ENCODE measurements at regions not wholly inside any gene's neighbourhood (a gene's known extent, or its start where the extent isn't known, plus 50 kb on each side); places are given as distances from the start of the nearest gene placed in this dataset.

GRCh38 chr10:5583525-5584175, 58.9 kb downstream of the CALML3 start:
- no peak overlapping the region for H3K4me3 Mint-ChIP-seq
- H3K4me1 ChIP-seq (ENCODE audit: control insufficient read depth, insufficient read depth, low read length): peaks cover 10% of the 10 kb centered on the region
- no peaks in the 10 kb centered on the region for H3K27me3 ChIP-seq (ENCODE audit: control insufficient read depth, insufficient read depth, low read length)
- H3K4me3 ChIP-seq (ENCODE audit: low read length): no peak overlapping the region
- H3K9me3 ChIP-seq (ENCODE audit: control insufficient read depth, insufficient read depth, low read length): no peaks in the 10 kb centered on the region
- no peaks in the 10 kb centered on the region for H3K36me3 ChIP-seq (ENCODE audit: control insufficient read depth, insufficient read depth, low read length)
- 63% methylated on average over 17 of the region's 18 CpGs for WGBS (ENCODE audit: insufficient coverage)
- ATAC-seq (no peak), DNase-seq (no peak)
- no peaks in the 10 kb centered on the region for H3K9me3 Mint-ChIP-seq
- H3K36me3 Mint-ChIP-seq: no peaks in the 10 kb centered on the region
- H3K27ac ChIP-seq (ENCODE audit: low read length): no peak overlapping the region
- no peak overlapping the region for H3K27ac Mint-ChIP-seq
- peaks cover 8 to 16% of the 10 kb centered on the region in 2 donors for H3K27me3 Mint-ChIP-seq (ENCODE audit: low read depth in 2 of 2)
- TF ChIP-seq CTCF (IDR thresholded peaks at IDR 0.05): no peak
- H3K4me1 Mint-ChIP-seq: no peaks in the 10 kb centered on the region
- intact Hi-C loops (cut with micrococcal nuclease): no loop called here

DNA sequence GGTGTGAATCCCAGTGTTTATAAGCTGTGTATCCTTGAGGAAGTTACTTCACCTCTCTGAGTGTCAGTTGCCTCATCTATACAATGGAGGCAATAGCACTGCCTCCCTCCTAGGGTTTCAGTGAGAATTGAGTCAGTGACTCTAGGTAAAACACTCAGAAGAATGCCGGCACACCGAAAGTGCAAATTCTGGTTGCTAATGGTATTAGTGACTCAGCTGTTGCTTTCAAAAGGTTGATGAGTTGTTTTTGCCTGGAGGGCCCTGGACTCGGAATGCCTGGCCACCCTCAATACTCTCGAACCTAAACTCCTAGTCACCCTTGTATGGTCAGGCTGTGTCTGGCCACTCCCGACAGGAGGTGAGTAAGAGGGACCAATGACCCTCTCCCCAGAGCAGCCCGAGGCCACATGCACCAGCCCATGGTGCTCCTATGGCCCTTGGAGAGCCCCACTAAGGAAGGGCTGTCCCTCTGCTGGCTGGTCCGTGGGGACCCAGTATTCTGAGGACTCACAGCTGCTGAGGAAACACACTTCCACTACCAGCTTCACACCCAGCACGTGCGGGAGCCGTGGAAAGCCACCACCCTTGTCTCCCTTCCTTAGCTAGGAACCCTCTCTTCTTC, 60.2 kb downstream of the CALML3 start:
- H3K4me1 Mint-ChIP-seq: no peaks in the 10 kb centered on the region
- ATAC-seq: peak in 1 of 3 donors; percentile 18
- intact Hi-C loops (cut with micrococcal nuclease): no loop called here
- H3K27ac ChIP-seq (ENCODE audit: low read length): no peak overlapping the region
- no peaks in the 10 kb centered on the region for H3K36me3 ChIP-seq (ENCODE audit: control insufficient read depth, insufficient read depth, low read length)
- no peak overlapping the region for H3K4me3 ChIP-seq (ENCODE audit: low read length)
- H3K9me3 ChIP-seq (ENCODE audit: control insufficient read depth, insufficient read depth, low read length): no peaks in the 10 kb centered on the region
- no peak for TF ChIP-seq CTCF (IDR thresholded peaks at IDR 0.05)
- no peaks in the 10 kb centered on the region for H3K36me3 Mint-ChIP-seq
- DNase-seq: no peak
- no peak overlapping the region for H3K4me3 Mint-ChIP-seq
- WGBS (ENCODE audit: insufficient coverage): 76% methylated on average over 10 of the region's 10 CpGs
- H3K9me3 Mint-ChIP-seq: no peaks in the 10 kb centered on the region
- peaks cover 10% of the 10 kb centered on the region for H3K4me1 ChIP-seq (ENCODE audit: control insufficient read depth, insufficient read depth, low read length)
- no peaks in the 10 kb centered on the region for H3K27me3 ChIP-seq (ENCODE audit: control insufficient read depth, insufficient read depth, low read length)
- H3K27me3 Mint-ChIP-seq (ENCODE audit: low read depth in 2 of 2): peaks cover 10 to 16% of the 10 kb centered on the region in 2 donors
- no peak overlapping the region for H3K27ac Mint-ChIP-seq

GRCh38 chr10:5585517-5586206, 60.9 kb downstream of the CALML3 start:
- H3K9me3 Mint-ChIP-seq: no peaks in the 10 kb centered on the region
- no peak overlapping the region for H3K27ac ChIP-seq (ENCODE audit: low read length)
- no peak overlapping the region for H3K4me3 Mint-ChIP-seq

More at GRCh38 chr10:5585517-5586206, 60.9 kb downstream of the CALML3 start:
- H3K36me3 Mint-ChIP-seq: no peaks in the 10 kb centered on the region
- H3K4me1 Mint-ChIP-seq: no peaks in the 10 kb centered on the region
- H3K27ac Mint-ChIP-seq: no peak overlapping the region
- WGBS (ENCODE audit: insufficient coverage): 88% methylated on average over 7 of the region's 7 CpGs
- no peak for DNase-seq
- TF ChIP-seq CTCF (IDR thresholded peaks at IDR 0.05): no peak
- intact Hi-C loops (cut with micrococcal nuclease): no loop called here
- H3K4me1 ChIP-seq (ENCODE audit: control insufficient read depth, insufficient read depth, low read length): peaks cover 10% of the 10 kb centered on the region
- H3K9me3 ChIP-seq (ENCODE audit: control insufficient read depth, insufficient read depth, low read length): no peaks in the 10 kb centered on the region
- ATAC-seq: no peak
- no peak overlapping the region for H3K4me3 ChIP-seq (ENCODE audit: low read length)
- no peaks in the 10 kb centered on the region for H3K36me3 ChIP-seq (ENCODE audit: control insufficient read depth, insufficient read depth, low read length)
- no peaks in the 10 kb centered on the region for H3K27me3 ChIP-seq (ENCODE audit: control insufficient read depth, insufficient read depth, low read length)
- peaks cover 10 to 16% of the 10 kb centered on the region in 2 donors for H3K27me3 Mint-ChIP-seq (ENCODE audit: low read depth in 2 of 2)

Measured in natural killer cell (primary cell).